ENCODE measurements at regions not wholly inside any gene's neighbourhood (a gene's known extent, or its start where the extent isn't known, plus 50 kb on each side); places are given as distances from the start of the nearest gene placed in this dataset.

DNA sequence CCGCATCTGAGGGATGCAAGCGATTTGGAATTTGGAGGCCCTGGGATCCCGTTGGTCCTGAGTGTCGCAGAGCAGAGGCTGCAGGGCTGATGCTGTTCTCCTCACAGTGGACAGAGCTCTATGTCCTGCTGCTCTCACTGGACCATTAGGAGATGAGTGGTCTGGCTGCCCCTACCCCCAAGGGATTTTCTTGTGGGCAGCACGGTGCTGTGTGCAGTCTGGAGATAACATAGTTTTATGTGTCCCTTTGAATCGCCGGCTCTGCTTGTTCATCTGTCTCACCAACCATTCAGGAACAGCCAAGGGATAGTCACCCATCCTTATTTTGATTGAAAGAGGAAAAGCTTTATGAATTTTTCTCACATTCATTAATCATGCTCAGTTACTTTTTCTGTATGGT is 49.9 kb downstream of the CHRM3 start:
- in situ Hi-C loops (cut with HindIII; ENCODE audit: low sequenced_read_pairs), result no loop called here

DNA sequence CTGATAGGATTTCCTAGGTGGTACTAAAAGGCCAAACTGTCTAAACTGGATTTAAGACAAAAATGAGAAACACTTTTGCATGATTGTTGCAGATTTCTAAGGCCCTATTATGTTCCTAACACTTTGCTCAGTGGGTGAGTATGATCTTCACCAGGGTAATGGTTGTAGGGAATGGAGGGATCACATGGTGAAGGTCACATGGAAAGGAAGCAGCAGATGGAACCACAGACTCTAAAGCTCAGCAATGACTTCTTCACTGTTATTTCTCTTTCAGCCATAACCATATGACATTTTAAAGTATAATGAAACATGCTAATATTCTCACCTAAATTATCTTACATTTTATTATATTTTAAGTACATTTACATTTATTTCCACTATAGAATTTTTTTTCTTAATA is 51.5 kb downstream of the CHRM3 start:
- in situ Hi-C loops (cut with HindIII; ENCODE audit: low sequenced_read_pairs), result no loop called here

DNA sequence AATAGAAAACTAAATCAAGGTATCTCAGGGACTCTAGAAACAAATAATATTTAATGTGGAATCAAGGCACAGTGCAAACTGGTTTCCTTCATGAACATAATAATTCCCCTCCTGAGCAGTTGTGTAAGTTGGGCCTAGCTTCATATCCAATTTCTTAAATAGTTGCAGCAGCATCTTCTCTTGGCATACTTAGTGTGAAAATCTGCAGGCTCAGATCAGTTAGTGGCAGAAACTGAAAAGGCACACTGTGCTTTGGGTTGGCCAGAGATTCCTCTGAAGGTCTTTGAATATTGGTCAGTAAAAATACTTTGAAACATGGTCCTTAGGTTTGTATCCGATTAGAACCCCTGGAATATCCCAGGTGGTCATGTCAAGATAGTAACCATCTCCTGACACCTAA is 52.5 kb downstream of the CHRM3 start:
- in situ Hi-C loops (cut with HindIII; ENCODE audit: low sequenced_read_pairs), result no loop called here

GRCh38 chr1:239443361-239443760 is 57.0 kb downstream of the CHRM3 start:
- in situ Hi-C loops (cut with HindIII; ENCODE audit: low sequenced_read_pairs), result no loop called here

DNA sequence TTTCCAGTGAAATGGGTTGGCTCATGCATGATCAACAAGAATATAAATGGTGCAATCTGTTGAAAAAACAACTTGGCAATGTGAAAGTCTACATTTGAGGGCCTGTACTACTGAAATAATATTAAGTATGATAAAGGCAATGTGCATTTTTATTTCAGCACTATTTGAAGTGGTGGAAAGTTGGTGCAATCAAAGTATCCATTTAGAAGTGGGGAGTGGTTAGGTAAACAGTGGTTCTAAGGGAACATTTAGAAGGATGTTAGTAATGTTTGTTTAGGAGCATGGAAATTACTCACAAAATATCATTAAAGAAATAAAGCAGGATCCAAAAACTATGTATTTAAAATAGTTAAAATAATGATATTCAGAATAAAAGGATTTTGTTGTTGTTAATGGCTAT is 60.2 kb downstream of the CHRM3 start:
- in situ Hi-C loops (cut with HindIII; ENCODE audit: low sequenced_read_pairs), result no loop called here

- in situ Hi-C loops (cut with HindIII; ENCODE audit: low sequenced_read_pairs), result no loop called here
Observed at GRCh38 chr1:239448911-239449310, 62.5 kb downstream of the CHRM3 start.

DNA sequence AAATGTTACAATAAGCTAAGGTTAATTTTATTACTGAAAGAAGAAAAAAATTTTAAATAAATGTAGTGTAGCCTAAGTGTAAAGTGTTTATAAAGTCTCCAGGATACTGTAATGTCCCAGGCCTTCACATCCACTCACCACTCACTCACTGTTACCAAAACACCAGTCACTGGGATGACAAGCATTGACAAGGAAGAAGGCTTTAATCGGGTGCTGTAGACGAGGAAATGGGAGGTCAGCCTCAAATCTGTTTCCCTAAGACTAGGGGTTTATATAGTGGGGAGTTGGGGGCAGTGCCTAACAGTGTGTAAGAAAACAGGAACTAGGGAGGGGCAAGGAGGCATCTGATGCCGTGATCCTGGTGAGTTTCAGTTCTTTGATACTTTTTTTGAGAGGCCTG is 69.4 kb downstream of the CHRM3 start:
- in situ Hi-C loops (cut with HindIII; ENCODE audit: low sequenced_read_pairs), result no loop called here

DNA sequence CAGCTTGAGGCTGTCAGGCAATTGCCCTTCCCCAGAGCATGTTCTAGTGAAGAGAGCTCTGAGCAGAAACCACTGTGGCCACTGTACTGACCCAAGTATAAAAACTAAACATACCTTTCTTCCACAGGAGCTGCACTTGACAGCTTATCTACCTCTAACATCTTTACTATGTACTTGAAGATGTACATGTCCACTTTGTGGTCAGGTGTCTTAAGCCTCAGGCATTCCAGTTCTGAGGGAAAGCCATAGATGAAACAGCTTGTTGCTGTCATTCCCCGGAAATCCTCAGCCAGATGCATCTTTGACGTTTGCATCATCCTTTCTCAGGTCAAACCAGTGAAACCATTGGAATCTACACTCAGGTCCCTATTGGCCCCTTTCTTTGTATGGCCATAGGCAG is 70.4 kb downstream of the CHRM3 start:
- in situ Hi-C loops (cut with HindIII; ENCODE audit: low sequenced_read_pairs), result no loop called here

DNA sequence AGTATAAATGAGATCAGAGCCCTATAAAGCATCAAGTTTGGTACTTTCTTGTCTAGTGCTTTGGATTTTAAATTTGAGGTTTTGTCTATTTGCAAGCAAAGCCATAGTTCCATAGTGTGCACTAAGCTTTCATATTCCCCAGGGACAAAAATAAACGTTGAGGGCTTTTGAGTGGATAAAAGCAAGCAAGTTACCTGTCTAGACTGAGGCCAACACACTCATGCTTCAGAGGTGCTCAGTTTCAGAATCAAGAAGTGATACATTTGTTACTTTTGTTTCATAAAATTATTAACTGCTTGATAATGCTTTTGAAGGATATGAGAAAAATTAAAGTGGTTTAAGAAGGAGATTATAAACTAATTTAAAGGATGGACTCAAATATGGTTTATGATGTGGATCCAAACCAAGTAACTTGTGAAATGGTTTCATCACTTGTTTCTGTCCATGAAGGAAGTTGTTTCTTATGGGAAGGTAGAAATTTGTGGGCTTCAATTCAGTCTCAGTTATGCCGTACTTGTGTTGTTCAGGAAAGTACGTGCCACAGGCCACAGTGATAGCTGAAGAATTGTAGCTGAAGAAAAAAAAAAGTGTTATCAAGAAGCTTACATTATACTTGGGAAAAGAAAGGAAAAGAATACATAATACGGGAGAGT is 71.2 kb downstream of the CHRM3 start:
- in situ Hi-C loops (cut with HindIII; ENCODE audit: low sequenced_read_pairs), result no loop called here

DNA sequence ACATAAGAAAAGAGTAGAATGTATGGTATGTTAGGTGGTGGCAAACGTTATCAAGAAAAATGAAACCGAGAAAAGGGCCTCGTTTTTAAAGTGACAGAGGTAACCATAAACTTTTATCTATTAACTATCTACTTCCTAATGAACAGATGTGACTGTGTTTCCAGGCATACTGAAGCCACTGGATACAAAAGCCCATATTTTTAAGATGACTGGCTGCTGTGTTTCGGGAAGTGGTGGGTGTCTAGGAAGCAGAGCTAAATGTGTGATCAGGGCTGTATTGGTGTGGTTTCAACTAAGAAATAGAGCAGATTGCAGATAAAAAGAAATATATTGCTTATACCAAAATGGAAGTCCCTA is 71.8 kb downstream of the CHRM3 start:
- in situ Hi-C loops (cut with HindIII; ENCODE audit: low sequenced_read_pairs), result no loop called here

DNA sequence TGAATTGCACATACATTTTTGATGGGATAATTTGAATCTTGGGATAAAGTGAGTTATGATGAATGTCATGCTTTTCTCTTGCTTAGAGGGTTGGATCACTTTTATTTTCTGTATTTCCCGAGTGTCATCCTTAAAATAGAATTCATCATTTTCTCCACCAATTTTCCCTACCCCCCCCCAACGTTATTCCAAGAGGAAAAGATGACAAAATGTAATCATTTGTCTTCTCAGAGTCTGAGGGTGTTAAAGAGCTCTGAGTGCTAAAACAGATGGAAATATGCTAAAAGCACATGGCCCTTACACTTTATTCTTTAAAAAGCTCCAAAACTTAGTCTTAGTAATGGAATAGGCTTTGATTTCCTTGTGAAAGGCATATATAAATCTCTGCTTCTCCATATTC is 81.4 kb downstream of the CHRM3 start:
- in situ Hi-C loops (cut with HindIII; ENCODE audit: low sequenced_read_pairs), result no loop called here

DNA sequence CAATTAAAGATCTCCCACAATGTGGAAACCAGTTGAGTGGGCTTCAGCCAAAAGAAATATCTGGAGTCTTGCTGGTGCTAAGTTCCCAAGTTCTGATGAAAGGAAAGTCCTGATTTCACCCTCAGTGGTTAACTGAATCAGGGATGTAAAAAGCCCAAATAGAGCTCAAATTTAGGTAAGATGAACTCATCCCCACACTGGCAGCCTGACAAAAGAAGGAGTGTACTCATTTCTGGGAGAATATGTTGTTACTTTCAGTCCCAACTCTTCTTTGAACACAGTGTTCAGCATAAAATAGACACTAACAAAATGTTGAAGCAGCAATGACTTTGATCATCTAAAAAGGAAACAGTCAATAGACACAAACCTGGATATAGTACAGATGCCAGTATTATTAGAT is 91.7 kb downstream of the CHRM3 start:
- in situ Hi-C loops (cut with HindIII; ENCODE audit: low sequenced_read_pairs), result no loop called here

DNA sequence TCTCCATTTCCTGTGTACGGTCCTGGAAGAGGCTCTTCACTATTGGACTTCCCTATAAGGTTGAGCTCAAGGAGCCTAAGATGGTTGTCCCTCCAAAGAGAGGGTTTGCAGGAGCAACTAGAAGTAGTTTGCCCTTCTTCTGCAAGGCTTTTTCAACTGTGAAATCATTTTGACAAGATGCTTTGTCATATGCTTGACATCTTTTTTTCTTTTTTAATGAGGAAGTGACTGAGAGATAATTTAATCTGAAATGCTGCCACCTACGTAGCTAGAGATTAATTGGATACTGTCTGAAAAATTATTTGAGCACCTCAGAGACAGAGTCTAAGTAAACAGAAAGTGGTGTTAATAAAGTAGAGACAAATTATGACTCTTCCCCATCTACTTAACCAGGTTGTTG is 97.0 kb downstream of the CHRM3 start:
- in situ Hi-C loops (cut with HindIII; ENCODE audit: low sequenced_read_pairs), result no loop called here

GRCh38 chr1:239493811-239494414 is 107.5 kb downstream of the CHRM3 start:
- in situ Hi-C loops (cut with HindIII; ENCODE audit: low sequenced_read_pairs), result no loop called here

GRCh38 chr1:239505094-239505493 is 118.7 kb downstream of the CHRM3 start:
- in situ Hi-C loops (cut with HindIII; ENCODE audit: low sequenced_read_pairs), result no loop called here

DNA sequence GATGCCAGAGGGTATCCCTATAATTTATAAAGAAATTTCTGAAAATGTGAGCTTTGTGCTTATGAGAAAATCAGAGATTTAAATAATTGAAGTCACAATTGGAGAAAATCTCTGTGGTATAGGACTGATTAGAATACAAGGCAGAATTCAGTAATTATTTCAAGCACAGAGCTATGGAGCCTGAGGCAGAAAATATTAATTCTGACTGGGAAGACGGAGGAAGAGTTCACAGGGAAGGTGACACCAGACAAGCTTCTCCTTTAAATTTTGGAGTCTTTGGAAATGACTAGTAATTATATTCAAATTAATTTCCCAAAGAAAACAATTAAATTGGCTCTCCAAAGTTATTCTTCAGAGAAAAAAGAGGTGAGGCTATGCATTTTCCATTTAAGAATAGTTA is 121.5 kb downstream of the CHRM3 start:
- in situ Hi-C loops (cut with HindIII; ENCODE audit: low sequenced_read_pairs), result no loop called here

GRCh38 chr1:239511875-239512274 is 125.5 kb downstream of the CHRM3 start:
- in situ Hi-C loops (cut with HindIII; ENCODE audit: low sequenced_read_pairs), result loop anchor here (5.0 kb wide), 1 partner anchor 350 kb away; no protein-coding TSS in a partner anchor

DNA sequence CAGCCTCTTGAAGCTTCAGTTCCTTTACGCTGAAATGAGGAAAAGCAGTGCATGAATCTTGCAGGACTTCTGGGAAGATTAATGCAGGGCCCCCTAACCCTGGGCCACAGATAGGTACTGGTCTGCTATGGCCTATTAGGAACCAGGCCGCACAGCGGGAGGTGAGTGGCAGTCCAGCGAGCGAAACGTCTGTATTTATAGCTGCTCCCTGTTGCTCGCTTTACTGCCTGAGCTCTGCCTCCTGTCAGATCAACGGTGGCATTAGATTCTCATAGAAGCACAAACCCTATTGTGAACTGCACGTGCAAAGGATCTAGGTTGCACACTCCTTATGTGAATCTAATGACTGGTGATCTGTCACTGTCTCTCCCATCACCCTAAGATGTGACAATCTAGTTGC is 130.2 kb downstream of the CHRM3 start:
- in situ Hi-C loops (cut with HindIII; ENCODE audit: low sequenced_read_pairs), result no loop called here

GRCh38 chr1:239526391-239526790 is 140.0 kb downstream of the CHRM3 start:
- in situ Hi-C loops (cut with HindIII; ENCODE audit: low sequenced_read_pairs), result no loop called here

- in situ Hi-C loops (cut with HindIII; ENCODE audit: low sequenced_read_pairs), result no loop called here
Observed at GRCh38 chr1:239527051-239527693, 140.8 kb downstream of the CHRM3 start.

GRCh38 chr1:239536165-239536849 is 149.9 kb downstream of the CHRM3 start:
- in situ Hi-C loops (cut with HindIII; ENCODE audit: low sequenced_read_pairs), result no loop called here

- in situ Hi-C loops (cut with HindIII; ENCODE audit: low sequenced_read_pairs), result no loop called here
Observed at GRCh38 chr1:239537795-239538194, 151.4 kb downstream of the CHRM3 start.

Data from endothelial cell of hepatic sinusoid (primary cell).